ENCODE measurements at regions not wholly inside any gene's neighbourhood (a gene's known extent, or its start where the extent isn't known, plus 50 kb on each side); places are given as distances from the start of the nearest gene placed in this dataset.
"Not testable (repeated sequence)": the region's sequence is repeated elsewhere in the genome, so short reads cannot be mapped to it uniquely, and the experiment has no call there.

GRCh38 chr1:243074224-243074623 is 180.9 kb downstream of the CEP170 start:
- DNase-seq (ENCODE audit: low spot score); in situ Hi-C loops (cut with MboI; ENCODE audit: low pct_unique_long_range_greater_than_20kb, low sequenced_read_pairs, unreplicated experiment): not testable (repeated sequence)

- in situ Hi-C loops (cut with MboI; ENCODE audit: low pct_unique_long_range_greater_than_20kb, low sequenced_read_pairs, unreplicated experiment), result not testable (repeated sequence)
These were observed 188.0 kb downstream of the CEP170 start for GRCh38 chr1:243067056-243067455.

GRCh38 chr1:243061965-243062364 is 193.1 kb downstream of the CEP170 start:
- in situ Hi-C loops (cut with MboI; ENCODE audit: low pct_unique_long_range_greater_than_20kb, low sequenced_read_pairs, unreplicated experiment); DNase-seq (ENCODE audit: low spot score): not testable (repeated sequence)

More at GRCh38 chr1:243067056-243067455, 188.0 kb downstream of the CEP170 start:
- not testable (repeated sequence) for DNase-seq (ENCODE audit: low spot score)

GRCh38 chr1:243055510-243055909 is 199.6 kb downstream of the CEP170 start:
- DNase-seq (ENCODE audit: low spot score); in situ Hi-C loops (cut with MboI; ENCODE audit: low pct_unique_long_range_greater_than_20kb, low sequenced_read_pairs, unreplicated experiment): not testable (repeated sequence)

- in situ Hi-C loops (cut with MboI; ENCODE audit: low pct_unique_long_range_greater_than_20kb, low sequenced_read_pairs, unreplicated experiment), result not testable (repeated sequence)
- DNase-seq (ENCODE audit: low spot score), result peak; percentile 0
These were observed 200.0 kb downstream of the CEP170 start for GRCh38 chr1:243055091-243055490.

- in situ Hi-C loops (cut with MboI; ENCODE audit: low pct_unique_long_range_greater_than_20kb, low sequenced_read_pairs, unreplicated experiment); DNase-seq (ENCODE audit: low spot score): not testable (repeated sequence)
These were observed 200.4 kb downstream of the CEP170 start for GRCh38 chr1:243054681-243055080.

- in situ Hi-C loops (cut with MboI; ENCODE audit: low pct_unique_long_range_greater_than_20kb, low sequenced_read_pairs, unreplicated experiment); DNase-seq (ENCODE audit: low spot score): not testable (repeated sequence)
- peak; percentile 27 for TF ChIP-seq CTCF (IDR thresholded peaks at IDR 0.05; ENCODE audit: extremely low read depth, insufficient read depth, missing control alignments)
These were observed 202.0 kb downstream of the CEP170 start for GRCh38 chr1:243053048-243053447.

- DNase-seq (ENCODE audit: low spot score); in situ Hi-C loops (cut with MboI; ENCODE audit: low pct_unique_long_range_greater_than_20kb, low sequenced_read_pairs, unreplicated experiment): not testable (repeated sequence)
These were observed 204.5 kb downstream of the CEP170 start for GRCh38 chr1:243050613-243051012.

GRCh38 chr1:243049716-243050115 is 205.4 kb downstream of the CEP170 start:
- DNase-seq (ENCODE audit: low spot score); in situ Hi-C loops (cut with MboI; ENCODE audit: low pct_unique_long_range_greater_than_20kb, low sequenced_read_pairs, unreplicated experiment): not testable (repeated sequence)

GRCh38 chr1:243021365-243021764 is 233.7 kb downstream of the CEP170 start:
- in situ Hi-C loops (cut with MboI; ENCODE audit: low pct_unique_long_range_greater_than_20kb, low sequenced_read_pairs, unreplicated experiment); DNase-seq (ENCODE audit: low spot score): not testable (repeated sequence)

GRCh38 chr1:243019030-243019635 is 235.9 kb downstream of the CEP170 start:
- in situ Hi-C loops (cut with MboI; ENCODE audit: low pct_unique_long_range_greater_than_20kb, low sequenced_read_pairs, unreplicated experiment); DNase-seq (ENCODE audit: low spot score): not testable (repeated sequence)

- DNase-seq (ENCODE audit: low spot score); in situ Hi-C loops (cut with MboI; ENCODE audit: low pct_unique_long_range_greater_than_20kb, low sequenced_read_pairs, unreplicated experiment): not testable (repeated sequence)
These were observed 244.4 kb downstream of the CEP170 start for GRCh38 chr1:243010719-243011118.

GRCh38 chr1:243001003-243001402 is 254.1 kb downstream of the CEP170 start:
- in situ Hi-C loops (cut with MboI; ENCODE audit: low pct_unique_long_range_greater_than_20kb, low sequenced_read_pairs, unreplicated experiment); DNase-seq (ENCODE audit: low spot score): not testable (repeated sequence)

GRCh38 chr1:242992776-242993175 is 262.3 kb downstream of the CEP170 start:
- DNase-seq (ENCODE audit: low spot score); in situ Hi-C loops (cut with MboI; ENCODE audit: low pct_unique_long_range_greater_than_20kb, low sequenced_read_pairs, unreplicated experiment): not testable (repeated sequence)

GRCh38 chr1:242985096-242985495 is 270.0 kb downstream of the CEP170 start:
- DNase-seq (ENCODE audit: low spot score); in situ Hi-C loops (cut with MboI; ENCODE audit: low pct_unique_long_range_greater_than_20kb, low sequenced_read_pairs, unreplicated experiment): not testable (repeated sequence)

GRCh38 chr1:242973341-242973740 is 281.7 kb downstream of the CEP170 start:
- in situ Hi-C loops (cut with MboI; ENCODE audit: low pct_unique_long_range_greater_than_20kb, low sequenced_read_pairs, unreplicated experiment); DNase-seq (ENCODE audit: low spot score): not testable (repeated sequence)
